ENCODE measurements at regions not wholly inside any gene's neighbourhood (a gene's known extent, or its start where the extent isn't known, plus 50 kb on each side); places are given as distances from the start of the nearest gene placed in this dataset.
"Not testable (repeated sequence)": the region's sequence is repeated elsewhere in the genome, so short reads cannot be mapped to it uniquely, and the experiment has no call there.

GRCh38 chr2:66242099-66242789, 192.7 kb upstream of the MEIS1 start:
- no peak for DNase-seq

- DNase-seq = no peak
Observed at GRCh38 chr2:66240286-66240685, 194.6 kb upstream of the MEIS1 start.

GRCh38 chr2:66239655-66240054, 195.3 kb upstream of the MEIS1 start:
- no peak for DNase-seq

- DNase-seq = no peak
Observed at GRCh38 chr2:66237803-66238379, 197.0 kb upstream of the MEIS1 start.

- DNase-seq = no peak
Observed at GRCh38 chr2:66236816-66237802, 197.8 kb upstream of the MEIS1 start.

- DNase-seq = no peak
Observed at GRCh38 chr2:66236067-66236685, 198.7 kb upstream of the MEIS1 start.

- DNase-seq = no peak
Observed at GRCh38 chr2:66235428-66235827, 199.5 kb upstream of the MEIS1 start.

- DNase-seq = no peak
Observed at GRCh38 chr2:66233981-66234380, 200.9 kb upstream of the MEIS1 start.

GRCh38 chr2:66228128-66228547, 206.8 kb upstream of the MEIS1 start:
- no peak for DNase-seq

GRCh38 chr2:66217039-66217585, 217.8 kb upstream of the MEIS1 start:
- no peak for DNase-seq

GRCh38 chr2:66212749-66213148, 222.2 kb upstream of the MEIS1 start:
- DNase-seq = no peak

- DNase-seq = no peak
Observed at GRCh38 chr2:66202586-66202985, 232.3 kb upstream of the MEIS1 start.

GRCh38 chr2:66201242-66201641, 233.7 kb upstream of the MEIS1 start:
- no peak for DNase-seq

GRCh38 chr2:66198873-66199272, 236.1 kb upstream of the MEIS1 start:
- DNase-seq = no peak

- no peak for DNase-seq
Observed at GRCh38 chr2:66192888-66193287, 242.0 kb upstream of the MEIS1 start.

GRCh38 chr2:66191311-66191710, 243.6 kb upstream of the MEIS1 start:
- no peak for DNase-seq

GRCh38 chr2:66189553-66189952, 245.4 kb upstream of the MEIS1 start:
- DNase-seq = no peak

- no peak for DNase-seq
Observed at GRCh38 chr2:66186537-66186936, 248.4 kb upstream of the MEIS1 start.

- no peak for DNase-seq
Observed at GRCh38 chr2:66185497-66186054, 249.3 kb upstream of the MEIS1 start.

GRCh38 chr2:66177128-66177796, 257.7 kb upstream of the MEIS1 start:
- DNase-seq = not testable (repeated sequence)

- no peak for DNase-seq
Observed at GRCh38 chr2:66174491-66174890, 260.4 kb upstream of the MEIS1 start.

- no peak for DNase-seq
Observed at GRCh38 chr2:66173645-66174044, 261.3 kb upstream of the MEIS1 start.

Measured in activated CD4-positive, alpha-beta T cell treated with anti-CD3 and anti-CD28 coated beads, Interleukin-2, amount 50 U/mL, for 48 hours (primary cell).